ENCODE measurements at regions not wholly inside any gene's neighbourhood (a gene's known extent, or its start where the extent isn't known, plus 50 kb on each side); places are given as distances from the start of the nearest gene placed in this dataset.

DNA sequence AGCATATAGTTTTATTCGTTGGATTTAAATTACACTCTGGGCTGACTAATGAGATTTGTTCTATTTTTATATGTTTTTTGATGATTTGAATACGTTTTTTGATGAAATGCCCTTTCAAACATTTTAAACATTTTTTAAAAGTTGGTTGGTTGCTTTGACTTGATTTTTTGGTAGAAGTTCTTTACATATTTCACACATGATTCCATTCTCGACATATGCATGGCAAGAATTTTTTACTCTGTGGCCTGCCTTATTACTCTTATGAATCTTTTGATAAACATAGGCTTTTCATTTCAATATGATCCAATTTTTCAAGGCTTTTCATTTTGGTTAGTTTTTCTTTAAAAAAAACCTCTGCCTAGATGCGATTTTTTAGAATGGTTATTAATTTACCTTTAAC is 617.0 kb downstream of the RNF144B start:
- no peaks in the 10 kb centered on the region for H3K4me1 ChIP-seq (replicated peaks in 1 of 2; ENCODE audit: control insufficient read depth in 2 of 2, insufficient read depth in 2 of 2, low read length in 2 of 2)
- no peak overlapping the region for H3K4me3 ChIP-seq
- H4K20me1 ChIP-seq (replicated peaks; ENCODE audit: control insufficient read depth, insufficient read depth, low read length) = no peaks in the 10 kb centered on the region
- no peak overlapping the region for H3K9ac ChIP-seq (ENCODE audit: insufficient read depth in 1 of 2, low read depth in 2 of 2, low read length in 2 of 2)
- no peak for TF ChIP-seq ZNF696 (CRISPR knock-in tag; conservative IDR thresholded peaks at IDR 0.05)
- TF ChIP-seq BRD4 (IDR thresholded peaks at IDR 0.05) = no peak
- TF ChIP-seq GTF2F1 (IDR thresholded peaks at IDR 0.05; ENCODE audit: low read depth, low read length) = no peak
- TF ChIP-seq FOXA3 (CRISPR knock-in tag; conservative IDR thresholded peaks at IDR 0.05 in 1 of 2, IDR thresholded peaks at IDR 0.05 in 1 of 2) = no peak
- no peak for TF ChIP-seq ATF1 (CRISPR knock-in tag; IDR thresholded peaks at IDR 0.05)
- TF ChIP-seq ATF1 (tag; IDR thresholded peaks at IDR 0.05) = no peak
- no peak for TF ChIP-seq U2AF1 (optimal IDR thresholded peaks at IDR 0.05; ENCODE audit: low read depth, low read length)
- TF ChIP-seq PHF20 (IDR thresholded peaks at IDR 0.05; ENCODE audit: partially characterized antibody) = no peak
- TF ChIP-seq, protein P1, sequence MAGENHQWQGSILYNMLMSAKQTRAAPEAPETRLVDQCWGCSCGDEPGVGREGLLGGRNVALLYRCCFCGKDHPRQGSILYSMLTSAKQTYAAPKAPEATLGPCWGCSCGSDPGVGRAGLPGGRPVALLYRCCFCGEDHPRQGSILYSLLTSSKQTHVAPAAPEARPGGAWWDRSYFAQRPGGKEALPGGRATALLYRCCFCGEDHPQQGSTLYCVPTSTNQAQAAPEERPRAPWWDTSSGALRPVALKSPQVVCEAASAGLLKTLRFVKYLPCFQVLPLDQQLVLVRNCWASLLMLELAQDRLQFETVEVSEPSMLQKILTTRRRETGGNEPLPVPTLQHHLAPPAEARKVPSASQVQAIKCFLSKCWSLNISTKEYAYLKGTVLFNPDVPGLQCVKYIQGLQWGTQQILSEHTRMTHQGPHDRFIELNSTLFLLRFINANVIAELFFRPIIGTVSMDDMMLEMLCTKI (IDR thresholded peaks at IDR 0.05; ENCODE audit: partially characterized antibody) = no peak
- TF ChIP-seq, protein P2, sequence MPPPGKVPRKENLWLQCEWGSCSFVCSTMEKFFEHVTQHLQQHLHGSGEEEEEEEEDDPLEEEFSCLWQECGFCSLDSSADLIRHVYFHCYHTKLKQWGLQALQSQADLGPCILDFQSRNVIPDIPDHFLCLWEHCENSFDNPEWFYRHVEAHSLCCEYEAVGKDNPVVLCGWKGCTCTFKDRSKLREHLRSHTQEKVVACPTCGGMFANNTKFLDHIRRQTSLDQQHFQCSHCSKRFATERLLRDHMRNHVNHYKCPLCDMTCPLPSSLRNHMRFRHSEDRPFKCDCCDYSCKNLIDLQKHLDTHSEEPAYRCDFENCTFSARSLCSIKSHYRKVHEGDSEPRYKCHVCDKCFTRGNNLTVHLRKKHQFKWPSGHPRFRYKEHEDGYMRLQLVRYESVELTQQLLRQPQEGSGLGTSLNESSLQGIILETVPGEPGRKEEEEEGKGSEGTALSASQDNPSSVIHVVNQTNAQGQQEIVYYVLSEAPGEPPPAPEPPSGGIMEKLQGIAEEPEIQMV (tag; conservative IDR thresholded peaks at IDR 0.05; ENCODE audit: low read depth) = no peak
- TF ChIP-seq KAT7 (CRISPR knock-in tag; IDR thresholded peaks at IDR 0.05; ENCODE audit: borderline replicate concordance) = no peak
- TF ChIP-seq L3MBTL2 (IDR thresholded peaks at IDR 0.05) = no peak
- TF ChIP-seq ZNF785 (CRISPR knock-in tag; IDR thresholded peaks at IDR 0.05) = no peak
- no peak for TF ChIP-seq ZNF695 (CRISPR knock-in tag; IDR thresholded peaks at IDR 0.05)
- no peak for TF ChIP-seq ZNF12 (CRISPR knock-in tag; IDR thresholded peaks at IDR 0.05)
- TF ChIP-seq RFX7 (CRISPR knock-in tag; IDR thresholded peaks at IDR 0.05) = no peak
- no peak for TF ChIP-seq MYC (IDR thresholded peaks at IDR 0.05; ENCODE audit: low read depth, low read length)
- no peak for TF ChIP-seq MYC (CRISPR knock-in tag; IDR thresholded peaks at IDR 0.05; ENCODE audit: borderline replicate concordance, low read depth)
- TF ChIP-seq, protein P3, sequence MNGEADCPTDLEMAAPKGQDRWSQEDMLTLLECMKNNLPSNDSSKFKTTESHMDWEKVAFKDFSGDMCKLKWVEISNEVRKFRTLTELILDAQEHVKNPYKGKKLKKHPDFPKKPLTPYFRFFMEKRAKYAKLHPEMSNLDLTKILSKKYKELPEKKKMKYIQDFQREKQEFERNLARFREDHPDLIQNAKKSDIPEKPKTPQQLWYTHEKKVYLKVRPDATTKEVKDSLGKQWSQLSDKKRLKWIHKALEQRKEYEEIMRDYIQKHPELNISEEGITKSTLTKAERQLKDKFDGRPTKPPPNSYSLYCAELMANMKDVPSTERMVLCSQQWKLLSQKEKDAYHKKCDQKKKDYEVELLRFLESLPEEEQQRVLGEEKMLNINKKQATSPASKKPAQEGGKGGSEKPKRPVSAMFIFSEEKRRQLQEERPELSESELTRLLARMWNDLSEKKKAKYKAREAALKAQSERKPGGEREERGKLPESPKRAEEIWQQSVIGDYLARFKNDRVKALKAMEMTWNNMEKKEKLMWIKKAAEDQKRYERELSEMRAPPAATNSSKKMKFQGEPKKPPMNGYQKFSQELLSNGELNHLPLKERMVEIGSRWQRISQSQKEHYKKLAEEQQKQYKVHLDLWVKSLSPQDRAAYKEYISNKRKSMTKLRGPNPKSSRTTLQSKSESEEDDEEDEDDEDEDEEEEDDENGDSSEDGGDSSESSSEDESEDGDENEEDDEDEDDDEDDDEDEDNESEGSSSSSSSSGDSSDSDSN (IDR thresholded peaks at IDR 0.05; ENCODE audit: borderline replicate concordance in 1 of 2, low read depth in 2 of 2, low read length in 2 of 2) = no peak
- H3K27ac ChIP-seq (ENCODE audit: extremely low read depth, low read depth, low read length) = no peak overlapping the region
- H2AFZ ChIP-seq (ENCODE audit: low read depth, low read length) = no peak overlapping the region
- intact Hi-C loops (cut with micrococcal nuclease) = no loop called here
- no peak overlapping the region for H3K4me2 ChIP-seq (ENCODE audit: insufficient read depth, low read length)
- ATAC-seq (no peak), FAIRE-seq (no peak), DNase-seq (ENCODE audit: extremely low read depth in 1 of 4, low spot score in 3 of 4) (no peak)
- BruUV-seq (replicated peaks) = no TSS peak
- H3K9me3 ChIP-seq (replicated peaks; ENCODE audit: control insufficient read depth, insufficient read depth, low read depth, low read length) = no peaks in the 10 kb centered on the region
- in situ Hi-C loops (cut with MboI) = no loop called here
- no peaks in the 10 kb centered on the region for H3K9me1 ChIP-seq (ENCODE audit: control insufficient read depth, insufficient read depth, low read length)
- 2% methylated on average over 4 of the region's 4 CpGs for WGBS (ENCODE audit: insufficient coverage, low coverage, missing lambda C conversion rate)
- CTCF ChIA-PET (ENCODE audit: low intra/inter-chr PET ratio) = no interaction called here
- no peaks in the 10 kb centered on the region for H3K79me2 ChIP-seq (ENCODE audit: control insufficient read depth, insufficient read depth, low read length)
- POLR2A ChIA-PET = no interaction called here
- H3K36me3 ChIP-seq (ENCODE audit: control insufficient read depth, insufficient read depth, low read length) = no peaks in the 10 kb centered on the region
- no peaks in the 10 kb centered on the region for H3K27me3 ChIP-seq (ENCODE audit: control insufficient read depth in 2 of 2, insufficient read depth in 2 of 2, low read length in 2 of 2)
